K562 (cell line): ENCODE measurements at regions not wholly inside any gene's neighbourhood (a gene's known extent, or its start where the extent isn't known, plus 50 kb on each side); places are given as distances from the start of the nearest gene placed in this dataset.
"Not testable (repeated sequence)": the region's sequence is repeated elsewhere in the genome, so short reads cannot be mapped to it uniquely, and the experiment has no call there.

Experiments
- ATAC-seq: fragments of 200-7000 bp; cut with Tn5 transposase; 3 replicates; pipeline ENCODE4 v1.9.1; 2020; ENCODE audit warnings: moderate library complexity
- BruUV-seq: library from RNA; stranded (reverse); fragments of 400-500 nt; replicated peaks from 2 replicates; lab custom pipeline; 2021; lab: Mats Ljungman, UMichigan
- CTCF ChIA-PET: fragments of 300-600 bp; formaldehyde crosslinking; extraction: SDS; loops from one replicate; lab custom pipeline; 2021; ENCODE audit warnings: low intra/inter-chr PET ratio; lab: Yijun Ruan, JAX
- POLR2A ChIA-PET: fragments of 300-600, 350-650 bp; sonication (Branson Sonifier 250); formaldehyde crosslinking; extraction: SDS; loops from one replicate; lab custom pipeline; 2021; ENCODE audit warnings: antibody characterized with exemption, inconsistent platforms; lab: Yijun Ruan, JAX
- DNase-seq, 4 experiments: peaks; one replicate each; pipeline versions ENCODE4 v3.0.0 to v3.0.0-alpha.2; 2011 to 2018; ENCODE audit warnings: low spot score in 3 of 4, mixed read lengths in 3 of 4; ENCODE audit errors: extremely low read depth in 1 of 4
- FAIRE-seq: peaks from 2 replicates; lab custom pipeline; 2011; peaks lifted over from hg19 to GRCh38; lab: Jason Lieb, UNC
- H2AFZ ChIP-seq: 2 replicates; pipeline ENCODE4 v1.6.0; 2011; ENCODE audit warnings: low read depth, low read length, control low read depth, inconsistent platforms
- H3K27ac ChIP-seq: fragments of 200-600 bp; 3 replicates; pipeline ENCODE4 v1.8.0; 2011; ENCODE audit warnings: low read depth, mild to moderate bottlenecking, control low read depth, inconsistent platforms, low read length, moderate library complexity, mixed read lengths; ENCODE audit errors: extremely low read depth
- H3K27me3 ChIP-seq, 2 experiments: fragments of 300-600 bp in 1 of 2; 2 replicates in 1 of 2; 3 replicates in 1 of 2; pipeline versions ENCODE4 v1.6.0 to v1.8.0; 2011; ENCODE audit warnings: inconsistent platforms in 2 of 2, low read length in 2 of 2, mild to moderate bottlenecking in 1 of 2, mixed read lengths in 1 of 2, moderate library complexity in 1 of 2; ENCODE audit not compliant: control insufficient read depth in 2 of 2, insufficient read depth in 2 of 2
- H3K36me3 ChIP-seq: fragments of 300-600 bp; 3 replicates; pipeline ENCODE4 v1.8.0; 2011; ENCODE audit warnings: mild to moderate bottlenecking, low read length, inconsistent platforms; ENCODE audit not compliant: control insufficient read depth, insufficient read depth
- H3K4me1 ChIP-seq, 2 experiments: fragments of 200-600 bp in 1 of 2; replicated peaks in 1 of 2; 2 replicates in 1 of 2; 3 replicates in 1 of 2; pipeline versions ENCODE4 v1.5.1 to v1.8.0; 2011; ENCODE audit warnings: inconsistent platforms in 2 of 2, low read length in 2 of 2, mild to moderate bottlenecking in 1 of 2, mixed read lengths in 1 of 2, moderate library complexity in 1 of 2; ENCODE audit not compliant: control insufficient read depth in 2 of 2, insufficient read depth in 2 of 2
- H3K4me2 ChIP-seq: 2 replicates; pipeline ENCODE4 v1.6.1; 2011; ENCODE audit warnings: low read length, control low read depth, inconsistent platforms, mixed read lengths; ENCODE audit not compliant: insufficient read depth
- H3K4me3 ChIP-seq: fragments of 200-600 bp; sonication (generic), shearing (Covaris generic); 2 replicates; pipeline ENCODE4 v1.5.1; 2016; ENCODE audit warnings: control low read depth, inconsistent platforms
- H3K79me2 ChIP-seq: fragments of 200-600 bp; 3 replicates; pipeline ENCODE4 v1.8.0; 2011; ENCODE audit warnings: low read length, inconsistent platforms; ENCODE audit not compliant: control insufficient read depth, insufficient read depth
- H3K9ac ChIP-seq, 2 experiments: 2 replicates each; pipeline versions ENCODE4 v1.6.0 to v1.6.1; 2011; ENCODE audit warnings: low read depth in 2 of 2, low read length in 2 of 2, control low read depth in 1 of 2, inconsistent platforms in 1 of 2, mild to moderate bottlenecking in 1 of 2, mixed read lengths in 1 of 2; ENCODE audit not compliant: insufficient read depth in 1 of 2
- H3K9me1 ChIP-seq: one replicate; pipeline ENCODE4 v1.6.0; 2011; ENCODE audit warnings: inconsistent platforms, mild to moderate bottlenecking, low read length, moderate library complexity; ENCODE audit not compliant: control insufficient read depth, insufficient read depth
- H3K9me3 ChIP-seq: replicated peaks from 2 replicates; pipeline ENCODE4 v1.5.1; 2011; ENCODE audit warnings: low read depth, low read length, inconsistent platforms; ENCODE audit not compliant: control insufficient read depth, insufficient read depth
- H4K20me1 ChIP-seq: replicated peaks from 2 replicates; pipeline ENCODE4 v1.6.1; 2011; ENCODE audit warnings: low read length, inconsistent platforms, mixed read lengths; ENCODE audit not compliant: control insufficient read depth, insufficient read depth
- WGBS: fragments of 100-300 bp; shearing (Covaris generic); methylation state at CpG from one replicate; pipeline ENCODE4 v1.1.6; 2016; ENCODE audit warnings: low coverage, mixed read lengths; ENCODE audit not compliant: insufficient coverage; ENCODE audit errors: missing lambda C conversion rate; 5-methylcytosine and 5-hydroxymethylcytosine counted together
- in situ Hi-C: fragments of 300-500 bp; cut with MboI; formaldehyde crosslinking; loops from 4 replicates; pipeline ENCODE4 v1.15.0; 2018; ENCODE audit warnings: inconsistent platforms, mixed read lengths
- intact Hi-C: fragments of 100-400 bp; cut with micrococcal nuclease; formaldehyde crosslinking; loops from 2 replicates; pipeline ENCODE4 v1.14.2; 2022

GRCh38 chr2:97333674-97334073 lies 220.7 kb downstream of the ANKRD36 start:
- intact Hi-C loops, H3K9me3 ChIP-seq, H3K27me3 ChIP-seq, ATAC-seq, H3K4me1 ChIP-seq, DNase-seq, H2AFZ ChIP-seq, H3K27ac ChIP-seq, H4K20me1 ChIP-seq, FAIRE-seq, H3K36me3 ChIP-seq, H3K9ac ChIP-seq, H3K9me1 ChIP-seq, BruUV-seq, CTCF ChIA-PET, H3K4me3 ChIP-seq, H3K4me2 ChIP-seq, H3K79me2 ChIP-seq, in situ Hi-C loops, POLR2A ChIA-PET: not testable (repeated sequence)
- no CpG with 5 or more reads among the region's 7 CpGs for WGBS

- ATAC-seq, H3K9me3 ChIP-seq, BruUV-seq, H4K20me1 ChIP-seq, DNase-seq, H3K9ac ChIP-seq, H2AFZ ChIP-seq, intact Hi-C loops, POLR2A ChIA-PET, H3K27ac ChIP-seq, CTCF ChIA-PET, H3K4me1 ChIP-seq, H3K4me3 ChIP-seq, FAIRE-seq, H3K4me2 ChIP-seq, H3K36me3 ChIP-seq, in situ Hi-C loops, H3K27me3 ChIP-seq, H3K79me2 ChIP-seq, H3K9me1 ChIP-seq: not testable (repeated sequence)
- WGBS = no CpG with 5 or more reads among the region's 4 CpGs
Measured at GRCh38 chr2:97332184-97332583, 219.2 kb downstream of the ANKRD36 start.

- DNase-seq, BruUV-seq, H3K27me3 ChIP-seq, H3K4me3 ChIP-seq, POLR2A ChIA-PET, H3K4me2 ChIP-seq, H3K79me2 ChIP-seq, intact Hi-C loops, ATAC-seq, in situ Hi-C loops, H3K9ac ChIP-seq, H3K36me3 ChIP-seq, H3K27ac ChIP-seq, H3K9me3 ChIP-seq, CTCF ChIA-PET, H3K4me1 ChIP-seq, FAIRE-seq, H2AFZ ChIP-seq, H3K9me1 ChIP-seq, H4K20me1 ChIP-seq: not testable (repeated sequence)
- no CpG with 5 or more reads among the region's 9 CpGs for WGBS
Measured at GRCh38 chr2:97321936-97322713, 209.2 kb downstream of the ANKRD36 start.

GRCh38 chr2:97315358-97315757 lies 202.4 kb downstream of the ANKRD36 start:
- H3K4me2 ChIP-seq, H3K79me2 ChIP-seq, H3K4me1 ChIP-seq, H3K36me3 ChIP-seq, intact Hi-C loops, ATAC-seq, H3K27ac ChIP-seq, DNase-seq, CTCF ChIA-PET, H3K4me3 ChIP-seq, H3K9me3 ChIP-seq, H3K9ac ChIP-seq, H2AFZ ChIP-seq, H3K27me3 ChIP-seq, H3K9me1 ChIP-seq, H4K20me1 ChIP-seq, POLR2A ChIA-PET, BruUV-seq, FAIRE-seq: not testable (repeated sequence)
- in situ Hi-C loops = loop anchor here (5.0 kb wide), 1 partner anchor 248 kb away; no protein-coding TSS in a partner anchor
- 6% methylated on average over 2 of the region's 4 CpGs for WGBS
